HG03045 (cell line): ENCODE measurements at regions not wholly inside any gene's neighbourhood (a gene's known extent, or its start where the extent isn't known, plus 50 kb on each side); places are given as distances from the start of the nearest gene placed in this dataset.
"Not testable (repeated sequence)": the region's sequence is repeated elsewhere in the genome, so short reads cannot be mapped to it uniquely, and the experiment has no call there.

ENCODE experiments used
- ATAC-seq: cut with Tn5 transposase; IDR thresholded peaks from one replicate; pipeline ENCODE4 v1.9.1; 2021; ENCODE audit warnings: mild to moderate bottlenecking, moderate library complexity; ENCODE audit not compliant: unreplicated experiment

- ATAC-seq = no peak
Observed at GRCh38 chr6:74070711-74071110, 374.7 kb downstream of the CD109 start.

- no peak for ATAC-seq
Observed at GRCh38 chr6:74070091-74070490, 374.1 kb downstream of the CD109 start.

- no peak for ATAC-seq
Observed at GRCh38 chr6:74069089-74069581, 373.1 kb downstream of the CD109 start.

GRCh38 chr6:74066168-74066871, 370.3 kb downstream of the CD109 start:
- no peak for ATAC-seq

GRCh38 chr6:74065705-74066104, 369.7 kb downstream of the CD109 start:
- no peak for ATAC-seq

GRCh38 chr6:74063391-74063790, 367.4 kb downstream of the CD109 start:
- no peak for ATAC-seq

GRCh38 chr6:74061201-74061600, 365.2 kb downstream of the CD109 start:
- no peak for ATAC-seq

GRCh38 chr6:74060354-74060753, 364.4 kb downstream of the CD109 start:
- ATAC-seq = no peak

- ATAC-seq = no peak
Observed at GRCh38 chr6:74058606-74059005, 362.6 kb downstream of the CD109 start.

GRCh38 chr6:74057326-74057725, 361.3 kb downstream of the CD109 start:
- ATAC-seq = no peak

- no peak for ATAC-seq
Observed at GRCh38 chr6:74054190-74054589, 358.2 kb downstream of the CD109 start.

- no peak for ATAC-seq
Observed at GRCh38 chr6:74050921-74051320, 354.9 kb downstream of the CD109 start.

- no peak for ATAC-seq
Observed at GRCh38 chr6:74048387-74048786, 352.4 kb downstream of the CD109 start.

GRCh38 chr6:74044417-74045096, 348.6 kb downstream of the CD109 start:
- ATAC-seq = no peak

GRCh38 chr6:74041420-74041819, 345.4 kb downstream of the CD109 start:
- ATAC-seq = no peak

GRCh38 chr6:74018825-74019224, 322.8 kb downstream of the CD109 start:
- ATAC-seq = no peak

- no peak for ATAC-seq
Observed at GRCh38 chr6:74015427-74015826, 319.4 kb downstream of the CD109 start.

GRCh38 chr6:74000666-74001490, 304.9 kb downstream of the CD109 start:
- ATAC-seq = no peak

- not testable (repeated sequence) for ATAC-seq
Observed at GRCh38 chr6:73990609-73991238, 294.7 kb downstream of the CD109 start.

- no peak for ATAC-seq
Observed at GRCh38 chr6:73989428-73989827, 293.4 kb downstream of the CD109 start.

GRCh38 chr6:73985891-73986290, 289.9 kb downstream of the CD109 start:
- ATAC-seq = no peak
